Endodermal cell (in vitro differentiated cells): ENCODE measurements at regions not wholly inside any gene's neighbourhood (a gene's known extent, or its start where the extent isn't known, plus 50 kb on each side); places are given as distances from the start of the nearest gene placed in this dataset.

Experiments used
- DNase-seq: peaks from one replicate; pipeline ENCODE4 v3.0.0-alpha.2; 2017
- H3K27ac ChIP-seq: 2 replicates; pipeline ENCODE4 v1.5.1; 2013; ENCODE audit warnings: mild to moderate bottlenecking, low read depth, low read length, moderate library complexity
- H3K27me3 ChIP-seq: 2 replicates; pipeline ENCODE4 v1.6.1; 2013; ENCODE audit warnings: mild to moderate bottlenecking, low read length, moderate library complexity; ENCODE audit not compliant: insufficient read depth, control insufficient read depth, poor library complexity, severe bottlenecking
- H3K36me3 ChIP-seq: 2 replicates; pipeline ENCODE4 v1.7.0; 2013; ENCODE audit warnings: mild to moderate bottlenecking, low read length, moderate library complexity; ENCODE audit not compliant: control insufficient read depth, insufficient read depth
- H3K4me1 ChIP-seq: one replicate; pipeline ENCODE4 v1.7.0; 2013; ENCODE audit warnings: low read length; ENCODE audit not compliant: control insufficient read depth, insufficient read depth
- H3K4me3 ChIP-seq: 2 replicates; pipeline ENCODE4 v1.5.1; 2013; ENCODE audit warnings: mild to moderate bottlenecking, low read length, moderate library complexity
- H3K9ac ChIP-seq: 2 replicates; pipeline ENCODE4 v1.6.1; 2013; ENCODE audit warnings: mild to moderate bottlenecking, low read length, moderate library complexity; ENCODE audit not compliant: poor library complexity, severe bottlenecking; ENCODE audit errors: extremely low read depth
- H3K9me3 ChIP-seq: 2 replicates; pipeline ENCODE4 v1.6.1; 2013; ENCODE audit warnings: mild to moderate bottlenecking, low read length, moderate library complexity; ENCODE audit not compliant: control insufficient read depth
- H3K27ac Mint-ChIP-seq: 2 replicates; pipeline ENCODE4 v1.8.0; 2020; ENCODE audit warnings: mixed read lengths
- H3K27me3 Mint-ChIP-seq: 2 replicates; pipeline ENCODE4 v1.8.0; 2021; ENCODE audit warnings: mild to moderate bottlenecking, mixed read lengths; ENCODE audit not compliant: insufficient read depth
- H3K36me3 Mint-ChIP-seq: 2 replicates; pipeline ENCODE4 v1.8.0; 2020; ENCODE audit warnings: low read depth, mixed read lengths
- H3K4me1 Mint-ChIP-seq: 2 replicates; pipeline ENCODE4 v1.8.0; 2020; ENCODE audit warnings: mixed read lengths
- H3K4me3 Mint-ChIP-seq: 2 replicates; pipeline ENCODE4 v1.8.0; 2020; ENCODE audit warnings: mild to moderate bottlenecking, moderate library complexity, mixed read lengths
- H3K9me3 Mint-ChIP-seq: 2 replicates; pipeline ENCODE4 v1.8.0; 2020; ENCODE audit warnings: mild to moderate bottlenecking, mixed read lengths
- CTCF ChIP-seq: fragments of 200-600 bp; sonication (generic); conservative IDR thresholded peaks from 2 replicates; pipeline ENCODE4 v1.5.0; 2021; ENCODE audit warnings: antibody characterized with exemption, mild to moderate bottlenecking
- WGBS, 2 experiments: methylation state at CpG; one replicate each; pipeline versions ENCODE4 v1.1.5 to v1.1.7; 2013; ENCODE audit warnings: missing lambda C conversion rate in 2 of 2, mixed read lengths in 1 of 2; ENCODE audit not compliant: insufficient coverage in 1 of 2, insufficient read length in 1 of 2; 5-methylcytosine and 5-hydroxymethylcytosine counted together

- Mint-ChIP-seq H3K36me3 (no peaks in the 10 kb centered on the region), H3K4me1 (no peaks in the 10 kb centered on the region), H3K27me3 (no peaks in the 10 kb centered on the region), H3K27ac (no peak overlapping the region), H3K4me3 (no peak overlapping the region), H3K9me3 (no peaks in the 10 kb centered on the region)
- Histone ChIP-seq H3K36me3 (no peaks in the 10 kb centered on the region), H3K27me3 (no peaks in the 10 kb centered on the region), H3K9me3 (no peaks in the 10 kb centered on the region), H3K4me3 (no peak overlapping the region), H3K9ac (no peak overlapping the region), H3K4me1 (no peaks in the 10 kb centered on the region), H3K27ac (no peak overlapping the region)
- DNase-seq: no peak
- 91 to 93% methylated on average over 4 of the region's 4 CpGs for WGBS, 2 experiments
- TF ChIP-seq CTCF: peak; percentile 38
Measured at GRCh38 chr6:147017153-147017552, 187.1 kb upstream of the STXBP5 start.

GRCh38 chr6:147019001-147019400, 185.2 kb upstream of the STXBP5 start:
- DNase-seq: no peak
- H3K9ac ChIP-seq: no peak overlapping the region
- H3K4me1 Mint-ChIP-seq: no peaks in the 10 kb centered on the region
- H3K27ac ChIP-seq: no peak overlapping the region
- no peaks in the 10 kb centered on the region for H3K9me3 Mint-ChIP-seq
- TF ChIP-seq CTCF: no peak
- no peaks in the 10 kb centered on the region for H3K36me3 ChIP-seq
- no peaks in the 10 kb centered on the region for H3K36me3 Mint-ChIP-seq
- H3K9me3 ChIP-seq: no peaks in the 10 kb centered on the region
- no peaks in the 10 kb centered on the region for H3K27me3 ChIP-seq
- no peaks in the 10 kb centered on the region for H3K4me1 ChIP-seq
- H3K4me3 Mint-ChIP-seq: no peak overlapping the region
- no peaks in the 10 kb centered on the region for H3K27me3 Mint-ChIP-seq
- no peak overlapping the region for H3K4me3 ChIP-seq
- no peak overlapping the region for H3K27ac Mint-ChIP-seq

- no peak for DNase-seq
- no peaks in the 10 kb centered on the region for H3K4me1 Mint-ChIP-seq
- Histone ChIP-seq H3K9me3 (no peaks in the 10 kb centered on the region), H3K27ac (no peak overlapping the region), H3K27me3 (no peaks in the 10 kb centered on the region), H3K9ac (no peak overlapping the region), H3K36me3 (no peaks in the 10 kb centered on the region), H3K4me3 (no peak overlapping the region), H3K4me1 (no peaks in the 10 kb centered on the region)
- H3K36me3 Mint-ChIP-seq: no peaks in the 10 kb centered on the region
- no peak overlapping the region for H3K4me3 Mint-ChIP-seq
- WGBS, 2 experiments: 83 to 88% methylated on average over 2 of the region's 2 CpGs
- H3K27ac Mint-ChIP-seq: no peak overlapping the region
- H3K9me3 Mint-ChIP-seq: no peaks in the 10 kb centered on the region
- H3K27me3 Mint-ChIP-seq: no peaks in the 10 kb centered on the region
- no peak for TF ChIP-seq CTCF
Measured at GRCh38 chr6:147022041-147022440, 182.2 kb upstream of the STXBP5 start.
